Erythroblast (primary cell): ENCODE measurements at regions not wholly inside any gene's neighbourhood (a gene's known extent, or its start where the extent isn't known, plus 50 kb on each side); places are given as distances from the start of the nearest gene placed in this dataset.

Experiments
- GATA1 ChIP-seq: IDR thresholded peaks from 2 replicates; pipeline ENCODE4 v1.6.1; 2011; ENCODE audit warnings: low read depth, mild to moderate bottlenecking, control low read depth, low read length, moderate library complexity
- POLR2A ChIP-seq: IDR thresholded peaks from 2 replicates; pipeline ENCODE4 v1.6.1; 2011; ENCODE audit warnings: mild to moderate bottlenecking, low read length

GRCh38 chr2:37829616-37830395 is 95.3 kb upstream of the RMDN2 start:
- TF ChIP-seq POLR2A = no peak
- TF ChIP-seq GATA1 = no peak
